Fibroblast of skin of left biceps (primary cell): ENCODE measurements at regions not wholly inside any gene's neighbourhood (a gene's known extent, or its start where the extent isn't known, plus 50 kb on each side); places are given as distances from the start of the nearest gene placed in this dataset.
"Not testable (repeated sequence)": the region's sequence is repeated elsewhere in the genome, so short reads cannot be mapped to it uniquely, and the experiment has no call there.

Source experiments
- DNase-seq, 2 experiments: peaks; one replicate each; pipeline ENCODE4 v3.0.0-alpha.2; 2013; ENCODE audit warnings: low read depth in 2 of 2

GRCh38 chr13:76829572-76830327 is 56.5 kb downstream of the KCTD12 start:
- no peak for DNase-seq

- DNase-seq, result no peak
Observed at GRCh38 chr13:76828316-76828741, 57.9 kb downstream of the KCTD12 start.

GRCh38 chr13:76826527-76826926 is 59.7 kb downstream of the KCTD12 start:
- DNase-seq, result no peak

- peak in 1 of 2 experiments; percentile 49 for DNase-seq
Observed at GRCh38 chr13:76825430-76825829, 60.8 kb downstream of the KCTD12 start.

- no peak for DNase-seq
Observed at GRCh38 chr13:76823969-76824368, 62.2 kb downstream of the KCTD12 start.

- DNase-seq, result no peak
Observed at GRCh38 chr13:76822698-76823267, 63.4 kb downstream of the KCTD12 start.

- DNase-seq, result not testable (repeated sequence)
Observed at GRCh38 chr13:76821222-76821621, 65.0 kb downstream of the KCTD12 start.

GRCh38 chr13:76820759-76821158 is 65.4 kb downstream of the KCTD12 start:
- no peak for DNase-seq

GRCh38 chr13:76816394-76816793 is 69.8 kb downstream of the KCTD12 start:
- no peak for DNase-seq

- no peak for DNase-seq
Observed at GRCh38 chr13:76815344-76815743, 70.9 kb downstream of the KCTD12 start.

GRCh38 chr13:76813891-76814290 is 72.3 kb downstream of the KCTD12 start:
- no peak for DNase-seq

GRCh38 chr13:76813000-76813691 is 73.1 kb downstream of the KCTD12 start:
- no peak for DNase-seq

GRCh38 chr13:76812206-76812897 is 73.9 kb downstream of the KCTD12 start:
- peak in 1 of 2 experiments; percentile 59 for DNase-seq

GRCh38 chr13:76809389-76809788 is 76.8 kb downstream of the KCTD12 start:
- DNase-seq, result no peak

GRCh38 chr13:76808927-76809326 is 77.3 kb downstream of the KCTD12 start:
- peak in 1 of 2 experiments; percentile 37 for DNase-seq

GRCh38 chr13:76804801-76805200 is 81.4 kb downstream of the KCTD12 start:
- no peak for DNase-seq

GRCh38 chr13:76803831-76804230 is 82.4 kb downstream of the KCTD12 start:
- DNase-seq, result no peak

- no peak for DNase-seq
Observed at GRCh38 chr13:76800943-76801342, 85.3 kb downstream of the KCTD12 start.

- no peak for DNase-seq
Observed at GRCh38 chr13:76799696-76800095, 86.5 kb downstream of the KCTD12 start.

- no peak for DNase-seq
Observed at GRCh38 chr13:76798037-76798436, 88.2 kb downstream of the KCTD12 start.

- no peak for DNase-seq
Observed at GRCh38 chr13:76797361-76797760, 88.8 kb downstream of the KCTD12 start.

GRCh38 chr13:76796851-76797250 is 89.4 kb downstream of the KCTD12 start:
- no peak for DNase-seq
